HUES64 (cell line): ENCODE measurements at regions not wholly inside any gene's neighbourhood (a gene's known extent, or its start where the extent isn't known, plus 50 kb on each side); places are given as distances from the start of the nearest gene placed in this dataset.

Experiments used
- H3K27ac ChIP-seq: 2 replicates; pipeline ENCODE4 v1.7.0; 2013; ENCODE audit warnings: low read depth, low read length, inconsistent platforms
- H3K27me3 ChIP-seq: 2 replicates; pipeline ENCODE4 v1.6.1; 2013; ENCODE audit warnings: mild to moderate bottlenecking, low read length; ENCODE audit not compliant: insufficient read depth
- H3K36me3 ChIP-seq: 2 replicates; pipeline ENCODE4 v1.6.1; 2013; ENCODE audit warnings: mild to moderate bottlenecking, low read length; ENCODE audit not compliant: insufficient read depth
- H3K4me1 ChIP-seq: 2 replicates; pipeline ENCODE4 v1.6.1; 2013; ENCODE audit warnings: mild to moderate bottlenecking, low read length, moderate library complexity; ENCODE audit not compliant: insufficient read depth
- H3K4me3 ChIP-seq: 2 replicates; pipeline ENCODE4 v1.5.1; 2013; ENCODE audit warnings: mild to moderate bottlenecking, low read length, moderate library complexity
- H3K9ac ChIP-seq: 2 replicates; pipeline ENCODE4 v1.6.1; 2013; ENCODE audit warnings: mild to moderate bottlenecking, low read depth, low read length
- H3K9me3 ChIP-seq: 2 replicates; pipeline ENCODE4 v1.6.1; 2013; ENCODE audit warnings: low read depth, low read length; ENCODE audit not compliant: insufficient read depth
- WGBS: fragments of 150-250, 120-280 bp; methylation state at CpG from one replicate; pipeline ENCODE4 v1.1.7; 2013; ENCODE audit warnings: missing lambda C conversion rate; 5-methylcytosine and 5-hydroxymethylcytosine counted together

DNA sequence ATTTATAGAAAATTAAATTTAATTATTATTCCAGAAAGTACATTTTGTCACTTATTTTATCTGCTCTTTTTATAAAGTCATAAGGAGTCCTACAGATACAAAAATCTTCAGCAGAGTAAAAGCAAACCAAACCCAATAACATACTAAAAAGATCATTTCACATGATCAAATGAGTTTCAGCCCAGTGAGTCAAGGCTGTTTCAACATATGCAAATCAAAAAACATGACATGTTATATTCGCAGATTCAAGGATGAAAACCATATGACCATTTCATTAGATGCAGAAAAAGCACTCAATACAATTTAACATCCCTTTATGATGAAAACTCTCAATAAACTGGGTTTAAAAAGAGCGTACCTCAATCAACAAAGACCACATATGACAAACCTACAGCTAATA, 214.3 kb downstream of the FAT4 start:
- no peaks in the 10 kb centered on the region for H3K4me1 ChIP-seq
- no peaks in the 10 kb centered on the region for H3K36me3 ChIP-seq
- no peaks in the 10 kb centered on the region for H3K27me3 ChIP-seq
- WGBS: 91% methylated on average over 2 of the region's 2 CpGs
- no peak overlapping the region for H3K9ac ChIP-seq
- no peak overlapping the region for H3K27ac ChIP-seq
- no peaks in the 10 kb centered on the region for H3K9me3 ChIP-seq
- no peak overlapping the region for H3K4me3 ChIP-seq

DNA sequence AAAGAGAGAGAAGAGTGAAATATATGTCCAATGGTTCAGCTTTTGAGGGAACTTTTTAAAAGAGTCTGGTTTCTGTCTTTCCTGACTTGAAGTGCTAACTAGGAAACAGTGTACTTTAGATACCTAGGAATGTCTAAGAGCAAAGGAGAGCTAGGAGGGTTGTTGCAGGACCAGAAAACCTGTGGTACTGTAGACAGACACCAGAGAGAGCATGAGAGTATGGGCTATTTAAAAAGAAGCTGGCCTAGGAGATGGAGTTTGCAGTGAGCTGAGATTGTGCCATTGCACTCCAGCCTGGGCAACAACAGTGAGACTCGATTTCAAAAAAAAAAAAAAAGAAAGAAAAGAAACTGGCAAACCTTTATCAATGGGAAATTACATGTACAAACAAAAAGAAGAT, 223.9 kb downstream of the FAT4 start:
- Histone ChIP-seq H3K9me3 (peaks cover 17% of the 10 kb centered on the region; the same call in 1 of the 2 replicates), H3K4me3 (no peak overlapping the region), H3K36me3 (no peaks in the 10 kb centered on the region), H3K4me1 (peaks cover 7% of the 10 kb centered on the region; the same call in 1 of the 2 replicates), H3K27me3 (no peaks in the 10 kb centered on the region), H3K27ac (no peak overlapping the region), H3K9ac (no peak overlapping the region)
- 91% methylated on average over 1 of the region's 1 CpG for WGBS

DNA sequence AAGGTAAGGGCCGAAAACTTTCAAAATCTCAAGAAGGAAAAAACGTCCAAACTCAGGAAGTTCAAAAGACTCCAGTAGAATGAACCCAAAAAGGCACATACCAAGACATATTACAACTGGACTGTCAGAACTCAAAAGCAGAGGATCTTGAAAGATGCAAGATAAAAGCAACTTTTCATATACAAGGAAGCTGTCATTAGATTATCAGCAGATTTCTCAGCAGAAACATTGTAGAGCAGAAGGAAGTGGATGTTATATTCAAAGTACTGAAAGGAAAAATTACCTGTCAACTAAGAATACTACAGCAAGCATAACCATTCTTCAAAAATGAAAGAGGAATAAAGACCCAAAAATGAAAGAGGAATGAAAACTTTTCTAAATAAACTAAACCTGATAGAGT, 224.9 kb downstream of the FAT4 start:
- WGBS: 84% methylated on average over 2 of the region's 2 CpGs
- Histone ChIP-seq H3K27ac (no peak overlapping the region), H3K9me3 (peaks cover 17% of the 10 kb centered on the region; the same call in 1 of the 2 replicates), H3K4me3 (no peak overlapping the region), H3K4me1 (peaks cover 7% of the 10 kb centered on the region; the same call in 1 of the 2 replicates), H3K27me3 (no peaks in the 10 kb centered on the region), H3K9ac (no peak overlapping the region), H3K36me3 (no peaks in the 10 kb centered on the region)

DNA sequence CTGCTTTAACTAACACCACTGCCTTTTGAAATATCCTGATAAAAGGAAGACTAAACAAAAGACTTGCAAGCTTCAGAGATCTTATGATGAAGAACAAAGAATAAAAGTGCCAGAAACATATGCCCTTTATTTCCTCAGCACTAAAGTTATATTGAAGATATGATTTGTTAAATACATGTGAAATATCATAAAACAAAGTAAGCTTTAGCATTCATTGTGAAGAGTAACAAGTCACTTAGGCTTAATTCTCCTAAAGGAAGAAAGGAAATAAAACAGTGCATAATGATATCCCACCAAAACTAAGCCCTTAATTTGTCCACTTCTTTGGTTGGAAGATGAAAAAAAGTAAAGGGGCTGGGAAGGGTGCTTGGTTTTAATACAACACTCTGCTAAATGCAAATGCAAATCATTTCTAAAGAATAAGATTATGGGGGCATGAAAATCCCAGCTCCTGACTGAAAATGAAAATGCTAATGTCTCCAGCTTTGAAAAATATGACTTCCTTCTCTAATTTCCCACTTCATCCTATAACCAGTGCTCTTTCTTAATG, 227.2 kb downstream of the FAT4 start:
- Histone ChIP-seq H3K4me3 (no peak overlapping the region), H3K9ac (no peak overlapping the region), H3K27me3 (no peaks in the 10 kb centered on the region), H3K9me3 (peaks cover 24% of the 10 kb centered on the region), H3K27ac (no peak overlapping the region), H3K4me1 (peaks cover 7% of the 10 kb centered on the region; the same call in 1 of the 2 replicates), H3K36me3 (no peaks in the 10 kb centered on the region)

DNA sequence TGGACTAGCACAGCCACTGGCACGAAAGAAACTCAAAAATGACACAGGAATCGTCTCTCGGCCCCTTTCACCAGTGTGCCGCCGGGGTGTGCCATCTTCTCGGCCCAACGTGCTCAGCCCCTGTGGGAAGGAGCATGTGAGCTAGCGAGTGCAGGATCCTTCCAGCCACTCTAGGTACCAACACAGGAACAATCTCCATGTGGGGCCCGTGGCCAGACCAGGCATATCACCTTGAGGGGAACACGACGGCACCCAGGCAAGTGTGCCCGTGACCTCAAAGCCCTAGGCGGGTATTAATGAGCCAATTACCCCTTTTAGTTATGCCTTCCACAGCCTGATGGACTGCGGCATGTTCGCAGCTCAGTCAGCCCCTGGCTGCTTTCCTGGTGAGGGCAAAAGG, 231.5 kb downstream of the FAT4 start:
- no peaks in the 10 kb centered on the region for H3K36me3 ChIP-seq
- peaks cover 8% of the 10 kb centered on the region; the same call in 1 of the 2 replicates for H3K9me3 ChIP-seq
- H3K9ac ChIP-seq: no peak overlapping the region
- peaks cover 7% of the 10 kb centered on the region; the same call in 1 of the 2 replicates for H3K4me1 ChIP-seq
- 98% methylated on average over 15 of the region's 15 CpGs for WGBS
- H3K27ac ChIP-seq: no peak overlapping the region
- H3K27me3 ChIP-seq: no peaks in the 10 kb centered on the region
- H3K4me3 ChIP-seq: no peak overlapping the region

DNA sequence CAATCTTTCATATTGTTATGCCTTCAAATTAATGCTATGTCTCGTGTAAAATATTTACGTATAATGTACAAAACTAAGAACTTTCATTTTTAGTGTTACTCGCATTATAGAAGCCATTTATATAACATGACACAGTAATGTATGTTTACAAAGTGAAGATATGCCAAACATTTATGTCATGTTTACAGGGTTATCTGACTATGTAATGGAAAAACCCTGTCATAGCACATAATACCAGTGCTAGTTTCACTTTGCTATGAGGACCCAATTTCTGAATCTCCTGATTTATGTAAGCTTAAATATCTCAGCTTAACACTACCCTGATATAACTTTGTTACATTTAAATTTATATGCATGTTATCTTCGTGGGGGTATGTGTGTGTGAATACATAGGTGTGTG, 233.1 kb downstream of the FAT4 start:
- H3K9me3 ChIP-seq: peaks cover 8% of the 10 kb centered on the region; the same call in 1 of the 2 replicates
- H3K27me3 ChIP-seq: no peaks in the 10 kb centered on the region
- no peaks in the 10 kb centered on the region for H3K4me1 ChIP-seq
- WGBS: 83% methylated on average over 1 of the region's 4 CpGs
- no peak overlapping the region for H3K9ac ChIP-seq
- no peaks in the 10 kb centered on the region for H3K36me3 ChIP-seq
- H3K4me3 ChIP-seq: no peak overlapping the region
- no peak overlapping the region for H3K27ac ChIP-seq

DNA sequence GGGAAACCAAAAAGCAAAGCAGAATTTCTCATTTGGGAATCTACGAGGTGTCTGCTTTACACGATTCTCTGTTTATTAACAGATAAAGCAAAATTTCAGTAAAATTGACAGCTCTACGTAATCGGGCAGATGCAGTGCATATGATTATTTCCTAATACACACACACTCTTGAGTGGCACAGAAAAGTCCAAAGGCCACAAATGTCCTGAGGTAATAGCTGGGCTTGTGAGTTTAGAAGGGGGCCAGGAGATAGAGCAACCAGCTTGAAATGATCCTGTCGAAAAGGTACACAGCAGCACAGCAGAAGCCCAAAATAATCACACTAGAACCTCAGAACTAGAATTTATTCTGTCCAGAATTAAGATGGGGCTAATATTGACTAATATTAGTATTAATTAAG, 236.0 kb downstream of the FAT4 start:
- 97% methylated on average over 5 of the region's 5 CpGs for WGBS
- Histone ChIP-seq H3K9ac (no peak overlapping the region), H3K27ac (no peak overlapping the region), H3K4me1 (no peaks in the 10 kb centered on the region), H3K36me3 (no peaks in the 10 kb centered on the region), H3K27me3 (no peaks in the 10 kb centered on the region), H3K4me3 (no peak overlapping the region), H3K9me3 (peaks cover 8% of the 10 kb centered on the region; the same call in 1 of the 2 replicates)

DNA sequence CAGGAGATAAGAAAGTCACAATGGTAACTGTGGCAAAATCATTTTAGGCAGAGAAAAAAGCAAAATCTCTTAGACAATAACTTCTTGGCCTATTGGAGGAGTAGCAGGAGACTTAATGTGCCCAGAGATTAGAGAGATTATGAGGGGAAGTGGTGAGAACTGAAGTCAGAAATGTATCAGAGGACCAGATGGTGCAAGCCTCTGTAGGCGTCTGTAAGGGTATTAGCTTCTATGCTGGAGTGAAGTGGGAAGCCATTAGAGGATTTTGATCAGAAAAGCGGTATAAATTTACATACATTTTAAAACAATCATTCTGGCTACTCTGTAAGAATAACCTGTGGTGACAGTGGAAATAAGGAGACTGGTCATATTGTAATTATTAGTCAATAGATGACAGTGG, 236.7 kb downstream of the FAT4 start:
- Histone ChIP-seq H3K27me3 (no peaks in the 10 kb centered on the region), H3K4me3 (no peak overlapping the region), H3K36me3 (no peaks in the 10 kb centered on the region), H3K27ac (no peak overlapping the region), H3K4me1 (no peaks in the 10 kb centered on the region), H3K9me3 (peaks cover 5% of the 10 kb centered on the region; the same call in 1 of the 2 replicates), H3K9ac (no peak overlapping the region)
- WGBS: 84% methylated on average over 1 of the region's 2 CpGs

DNA sequence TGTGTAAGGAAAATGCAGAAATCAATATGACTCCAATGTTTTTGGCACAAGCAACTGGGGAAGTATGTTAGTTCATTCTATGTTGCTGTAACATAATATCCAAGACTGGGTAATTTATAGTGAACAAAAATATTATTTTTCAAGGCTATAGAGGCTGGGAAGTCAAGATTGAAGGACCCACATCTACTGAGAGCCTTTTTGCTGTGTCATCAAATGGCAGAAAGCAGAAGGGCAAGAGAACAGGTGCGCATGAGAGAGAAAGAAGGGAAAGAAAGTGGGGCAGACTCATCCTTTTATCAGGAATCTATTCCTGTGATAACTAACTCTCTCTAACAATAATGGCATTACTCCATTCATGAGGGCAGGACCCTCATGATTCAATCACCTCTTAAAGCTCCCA, 237.2 kb downstream of the FAT4 start:
- Histone ChIP-seq H3K27ac (no peak overlapping the region), H3K4me1 (no peaks in the 10 kb centered on the region), H3K36me3 (no peaks in the 10 kb centered on the region), H3K9ac (no peak overlapping the region), H3K27me3 (no peaks in the 10 kb centered on the region), H3K4me3 (no peak overlapping the region), H3K9me3 (peaks cover 2% of the 10 kb centered on the region; the same call in 1 of the 2 replicates)
- WGBS: no CpG with 5 or more reads among the region's 1 CpG

DNA sequence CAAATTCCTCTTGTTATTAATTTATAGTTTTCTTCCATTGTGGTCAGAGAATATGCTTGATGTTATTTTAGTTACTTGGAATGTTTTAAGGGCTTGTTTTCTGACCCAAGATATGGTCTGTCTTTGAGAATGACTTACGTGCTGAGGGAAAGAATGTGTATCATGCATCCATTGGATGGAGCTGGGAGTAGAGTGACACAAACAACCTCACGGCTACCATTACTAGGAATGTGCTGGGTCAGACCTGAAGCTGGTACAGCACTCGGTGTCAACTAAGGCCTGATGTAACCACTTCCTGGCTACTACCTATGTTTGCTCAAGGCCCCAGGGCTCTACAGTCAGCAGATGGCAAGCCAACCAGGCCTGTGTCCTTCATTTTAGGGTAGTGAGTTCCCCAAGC, 257.8 kb downstream of the FAT4 start:
- no peak overlapping the region for H3K9ac ChIP-seq
- no peaks in the 10 kb centered on the region; the same call in 1 of the 2 replicates for H3K9me3 ChIP-seq
- WGBS: 94% methylated on average over 3 of the region's 3 CpGs
- no peaks in the 10 kb centered on the region for H3K4me1 ChIP-seq
- H3K4me3 ChIP-seq: no peak overlapping the region
- H3K27me3 ChIP-seq: no peaks in the 10 kb centered on the region
- no peaks in the 10 kb centered on the region for H3K36me3 ChIP-seq
- no peak overlapping the region for H3K27ac ChIP-seq

DNA sequence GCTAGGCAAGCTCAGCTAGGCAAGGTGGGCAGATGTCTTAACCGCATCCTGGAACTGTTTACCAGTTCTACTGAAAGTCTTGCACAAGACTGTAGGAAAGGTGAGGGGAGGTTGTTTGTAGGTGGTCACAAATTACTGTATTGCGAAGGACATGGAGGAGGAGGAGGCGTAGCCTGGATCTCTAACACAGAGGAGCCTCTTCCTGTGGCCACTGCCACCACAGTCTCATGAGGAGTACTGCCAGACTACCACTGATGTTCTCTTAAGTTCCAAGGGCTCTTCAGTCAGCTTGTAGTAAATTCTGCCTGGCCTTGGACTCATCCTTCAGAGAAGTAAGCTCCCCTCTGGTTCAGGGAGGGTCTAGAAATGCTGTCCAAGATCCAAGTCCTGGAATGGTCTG, 258.6 kb downstream of the FAT4 start:
- H3K9me3 ChIP-seq: no peaks in the 10 kb centered on the region
- 94% methylated on average over 3 of the region's 3 CpGs for WGBS

DNA sequence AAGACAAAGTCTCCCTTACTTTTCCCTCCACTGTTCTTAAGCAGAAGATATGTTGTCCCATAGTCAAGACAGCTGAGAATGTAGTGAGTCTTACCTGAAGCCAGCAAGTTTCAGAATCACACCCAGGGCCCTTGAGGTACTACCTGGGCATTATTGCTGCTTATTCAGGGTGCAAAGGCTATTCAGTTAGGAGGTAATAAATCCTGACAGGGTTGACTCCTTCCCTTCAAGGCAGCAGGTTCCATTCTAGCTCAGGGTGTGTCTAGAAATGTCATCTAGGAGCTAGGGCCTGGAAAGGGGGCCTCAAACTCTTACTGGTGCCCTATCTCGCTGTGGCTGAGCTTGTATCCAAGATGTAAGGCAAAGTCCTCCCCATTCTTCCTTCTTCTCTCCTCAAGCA, 259.0 kb downstream of the FAT4 start:
- Histone ChIP-seq H3K9me3 (no peaks in the 10 kb centered on the region), H3K9ac (no peak overlapping the region), H3K4me1 (no peaks in the 10 kb centered on the region), H3K27ac (no peak overlapping the region), H3K27me3 (no peaks in the 10 kb centered on the region), H3K36me3 (no peaks in the 10 kb centered on the region), H3K4me3 (no peak overlapping the region)
- WGBS: 80% methylated on average over 1 of the region's 1 CpG

More for the DNA sequence above, 258.6 kb downstream of the FAT4 start:
- H3K27ac ChIP-seq: no peak overlapping the region
- no peaks in the 10 kb centered on the region for H3K27me3 ChIP-seq
- H3K4me3 ChIP-seq: no peak overlapping the region
- H3K9ac ChIP-seq: no peak overlapping the region
- H3K4me1 ChIP-seq: no peaks in the 10 kb centered on the region
- H3K36me3 ChIP-seq: no peaks in the 10 kb centered on the region
